ENCODE measurements at regions not wholly inside any gene's neighbourhood (a gene's known extent, or its start where the extent isn't known, plus 50 kb on each side); places are given as distances from the start of the nearest gene placed in this dataset.

GRCh38 chr6:71608646-71609045 lies 277.7 kb upstream of the RIMS1 start:
- Histone ChIP-seq H3K27ac (ENCODE audit: low read depth, low read length, poor library complexity, severe bottlenecking) (no peak overlapping the region), H3K4me1 (ENCODE audit: insufficient read depth, low read length, poor library complexity, severe bottlenecking) (no peaks in the 10 kb centered on the region), H4K20me1 (ENCODE audit: insufficient read depth, low read length) (no peaks in the 10 kb centered on the region), H3K9me2 (ENCODE audit: insufficient read depth, low read length) (no peaks in the 10 kb centered on the region), H3K9me3 (ENCODE audit: low read length) (no peaks in the 10 kb centered on the region), H2AFZ (ENCODE audit: low read length) (no peak overlapping the region), H3K36me3 (ENCODE audit: insufficient read depth, low read length) (no peaks in the 10 kb centered on the region), H3K4me3 (ENCODE audit: low read depth, low read length, poor library complexity, severe bottlenecking) (no peak overlapping the region), H3K4me2 (ENCODE audit: low read length) (no peak overlapping the region), H3K79me2 (ENCODE audit: insufficient read depth, low read depth, low read length) (no peaks in the 10 kb centered on the region)
- POLR2A ChIA-PET, result no interaction called here
- no peak for DNase-seq (ENCODE audit: low spot score)
- no peak for TF ChIP-seq EZH2phosphoT487 (IDR thresholded peaks at IDR 0.05; ENCODE audit: borderline replicate concordance, low read depth, low read length)
- TF ChIP-seq, protein P1, sequence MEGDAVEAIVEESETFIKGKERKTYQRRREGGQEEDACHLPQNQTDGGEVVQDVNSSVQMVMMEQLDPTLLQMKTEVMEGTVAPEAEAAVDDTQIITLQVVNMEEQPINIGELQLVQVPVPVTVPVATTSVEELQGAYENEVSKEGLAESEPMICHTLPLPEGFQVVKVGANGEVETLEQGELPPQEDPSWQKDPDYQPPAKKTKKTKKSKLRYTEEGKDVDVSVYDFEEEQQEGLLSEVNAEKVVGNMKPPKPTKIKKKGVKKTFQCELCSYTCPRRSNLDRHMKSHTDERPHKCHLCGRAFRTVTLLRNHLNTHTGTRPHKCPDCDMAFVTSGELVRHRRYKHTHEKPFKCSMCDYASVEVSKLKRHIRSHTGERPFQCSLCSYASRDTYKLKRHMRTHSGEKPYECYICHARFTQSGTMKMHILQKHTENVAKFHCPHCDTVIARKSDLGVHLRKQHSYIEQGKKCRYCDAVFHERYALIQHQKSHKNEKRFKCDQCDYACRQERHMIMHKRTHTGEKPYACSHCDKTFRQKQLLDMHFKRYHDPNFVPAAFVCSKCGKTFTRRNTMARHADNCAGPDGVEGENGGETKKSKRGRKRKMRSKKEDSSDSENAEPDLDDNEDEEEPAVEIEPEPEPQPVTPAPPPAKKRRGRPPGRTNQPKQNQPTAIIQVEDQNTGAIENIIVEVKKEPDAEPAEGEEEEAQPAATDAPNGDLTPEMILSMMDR (conservative IDR thresholded peaks at IDR 0.05; ENCODE audit: low read length), result no peak
- BruUV-seq (replicated peaks), result no TSS peak
- CTCF ChIA-PET (ENCODE audit: unreplicated experiment), result no interaction called here
- intact Hi-C loops (cut with micrococcal nuclease; ENCODE audit: unreplicated experiment), result no loop called here

GRCh38 chr6:71619836-71620235 lies 266.5 kb upstream of the RIMS1 start:
- H3K36me3 ChIP-seq (ENCODE audit: insufficient read depth, low read length), result no peaks in the 10 kb centered on the region
- no peak for DNase-seq (ENCODE audit: low spot score)
- H3K27ac ChIP-seq (ENCODE audit: low read depth, low read length, poor library complexity, severe bottlenecking), result no peak overlapping the region
- intact Hi-C loops (cut with micrococcal nuclease; ENCODE audit: unreplicated experiment), result no loop called here
- ChIA-PET CTCF (ENCODE audit: unreplicated experiment) (no interaction called here), POLR2A (no interaction called here)
- no peak for TF ChIP-seq EZH2phosphoT487 (IDR thresholded peaks at IDR 0.05; ENCODE audit: borderline replicate concordance, low read depth, low read length)
- TF ChIP-seq, protein P1 (conservative IDR thresholded peaks at IDR 0.05; ENCODE audit: low read length), result no peak
- H3K4me1 ChIP-seq (ENCODE audit: insufficient read depth, low read length, poor library complexity, severe bottlenecking), result no peaks in the 10 kb centered on the region
- H3K4me3 ChIP-seq (ENCODE audit: low read depth, low read length, poor library complexity, severe bottlenecking), result no peak overlapping the region
- no peak overlapping the region for H2AFZ ChIP-seq (ENCODE audit: low read length)
- H3K4me2 ChIP-seq (ENCODE audit: low read length), result no peak overlapping the region
- no peaks in the 10 kb centered on the region for H4K20me1 ChIP-seq (ENCODE audit: insufficient read depth, low read length)
- no peaks in the 10 kb centered on the region for H3K9me3 ChIP-seq (ENCODE audit: low read length)
- no TSS peak for BruUV-seq (replicated peaks)
- H3K79me2 ChIP-seq (ENCODE audit: insufficient read depth, low read depth, low read length), result no peaks in the 10 kb centered on the region
- H3K9me2 ChIP-seq (ENCODE audit: insufficient read depth, low read length), result no peaks in the 10 kb centered on the region

GRCh38 chr6:71621918-71622519 lies 264.3 kb upstream of the RIMS1 start:
- DNase-seq (ENCODE audit: low spot score), result peak; percentile 4
- no peak overlapping the region for H3K4me3 ChIP-seq (ENCODE audit: low read depth, low read length, poor library complexity, severe bottlenecking)
- intact Hi-C loops (cut with micrococcal nuclease; ENCODE audit: unreplicated experiment), result no loop called here
- POLR2A ChIA-PET, result interaction anchor here (0.6 to 0.7 kb wide), 2 partner anchors 9 to 30 kb away, joined by 3 read pairs; no protein-coding TSS in a partner anchor
- CTCF ChIA-PET (ENCODE audit: unreplicated experiment), result no interaction called here
- no TSS peak for BruUV-seq (replicated peaks)
- H3K36me3 ChIP-seq (ENCODE audit: insufficient read depth, low read length), result no peaks in the 10 kb centered on the region
- H3K79me2 ChIP-seq (ENCODE audit: insufficient read depth, low read depth, low read length), result no peaks in the 10 kb centered on the region
- H3K4me1 ChIP-seq (ENCODE audit: insufficient read depth, low read length, poor library complexity, severe bottlenecking), result no peaks in the 10 kb centered on the region
- H2AFZ ChIP-seq (ENCODE audit: low read length), result no peak overlapping the region
- no peaks in the 10 kb centered on the region for H4K20me1 ChIP-seq (ENCODE audit: insufficient read depth, low read length)
- no peaks in the 10 kb centered on the region for H3K9me2 ChIP-seq (ENCODE audit: insufficient read depth, low read length)
- no peak for TF ChIP-seq EZH2phosphoT487 (IDR thresholded peaks at IDR 0.05; ENCODE audit: borderline replicate concordance, low read depth, low read length)
- TF ChIP-seq, protein P1 (conservative IDR thresholded peaks at IDR 0.05; ENCODE audit: low read length), result peak; percentile 66; the same call in 1 of the 2 replicates
- H3K9me3 ChIP-seq (ENCODE audit: low read length), result 0 out of 2 replicates have a peak, but pooled peaks cover 3% of the 10 kb centered on the region
- no peak overlapping the region for H3K4me2 ChIP-seq (ENCODE audit: low read length)
- no peak overlapping the region for H3K27ac ChIP-seq (ENCODE audit: low read depth, low read length, poor library complexity, severe bottlenecking)
